SK-N-SH (cell line): ENCODE measurements at regions not wholly inside any gene's neighbourhood (a gene's known extent, or its start where the extent isn't known, plus 50 kb on each side); places are given as distances from the start of the nearest gene placed in this dataset.

ENCODE experiments used
- CTCF ChIA-PET: fragments of 300-600, 350-600 bp; formaldehyde crosslinking; extraction: SDS; loops from one replicate; lab custom pipeline; 2021; lab: Yijun Ruan, JAX
- POLR2A ChIA-PET: fragments of 350-600 bp; sonication (Branson Sonifier 250); formaldehyde crosslinking; extraction: SDS; loops from one replicate; lab custom pipeline; 2020; ENCODE audit warnings: antibody characterized with exemption, inconsistent platforms; lab: Yijun Ruan, JAX
- DNase-seq: peaks from one replicate; pipeline ENCODE4 v3.0.0; 2012
- H2AFZ ChIP-seq: fragments of 200-600 bp; sonication (generic); 2 replicates; pipeline ENCODE4 v1.8.1; 2016; ENCODE audit warnings: antibody characterized with exemption, mild to moderate bottlenecking, low read depth
- H3F3A ChIP-seq: fragments of 200-600 bp; sonication (generic); replicated peaks from 2 replicates; pipeline ENCODE3; 2016; ENCODE audit warnings: antibody characterized with exemption, mild to moderate bottlenecking; ENCODE audit not compliant: insufficient read depth
- H3K27ac ChIP-seq, 2 experiments: fragments of 200-500 bp in 1 of 2; fragments of 200-600 bp in 1 of 2; sonication (Bioruptor generic) in 1 of 2; sonication (generic), shearing (Covaris generic) in 1 of 2; 2 replicates each; pipeline versions ENCODE4 v1.5.1 to v1.6.1; 2014 to 2016; ENCODE audit warnings: low read depth in 2 of 2, inconsistent platforms in 1 of 2, low read length in 1 of 2, mild to moderate bottlenecking in 1 of 2, mixed read lengths in 1 of 2
- H3K27me3 ChIP-seq: fragments of 200-600 bp; sonication (generic), shearing (Covaris generic); 2 replicates; pipeline ENCODE4 v1.6.1; 2016; ENCODE audit warnings: mixed run types; ENCODE audit not compliant: insufficient read depth
- H3K36me3 ChIP-seq, 2 experiments: fragments of 200-500 bp in 1 of 2; fragments of 200-600 bp in 1 of 2; sonication (Bioruptor generic) in 1 of 2; sonication (generic) in 1 of 2; replicated peaks in 1 of 2; 2 replicates each; pipeline versions ENCODE3 to v1.5.1; 2014 to 2016; ENCODE audit warnings: low read length in 1 of 2, mild to moderate bottlenecking in 1 of 2; ENCODE audit not compliant: insufficient read depth in 2 of 2, control insufficient read depth in 1 of 2
- H3K4me1 ChIP-seq, 2 experiments: fragments of 200-500 bp in 1 of 2; fragments of 200-600 bp in 1 of 2; sonication (Bioruptor generic) in 1 of 2; sonication (generic), shearing (Covaris generic) in 1 of 2; 2 replicates each; pipeline versions ENCODE4 v1.5.1 to v1.6.1; 2014 to 2016; ENCODE audit warnings: low read depth in 1 of 2, low read length in 1 of 2, mixed run types in 1 of 2; ENCODE audit not compliant: insufficient read depth in 2 of 2, control insufficient read depth in 1 of 2
- H3K4me2 ChIP-seq: fragments of 200-600 bp; sonication (generic), shearing (Covaris generic); 2 replicates; pipeline ENCODE4 v1.6.1; 2017; ENCODE audit warnings: mixed run types
- H3K4me3 ChIP-seq, 2 experiments: fragments of 200-500 bp in 1 of 2; fragments of 200-600 bp in 1 of 2; sonication (Bioruptor generic) in 1 of 2; sonication (generic), shearing (Covaris generic) in 1 of 2; 2 replicates each; pipeline versions ENCODE4 v1.5.1 to v1.8.1; 2014 to 2016; ENCODE audit warnings: low read depth in 2 of 2, inconsistent platforms in 1 of 2, low read length in 1 of 2, mild to moderate bottlenecking in 1 of 2, mixed read lengths in 1 of 2, moderate library complexity in 1 of 2
- H3K79me2 ChIP-seq: fragments of 200-600 bp; sonication (generic); 2 replicates; pipeline ENCODE4 v1.8.1; 2017; ENCODE audit warnings: mild to moderate bottlenecking; ENCODE audit not compliant: insufficient read depth
- H3K9ac ChIP-seq: fragments of 200-600 bp; sonication (generic); 2 replicates; pipeline ENCODE4 v1.6.1; 2017; ENCODE audit warnings: mixed run types
- H3K9me2 ChIP-seq: fragments of 200-600 bp; sonication (generic); 2 replicates; pipeline ENCODE4 v1.6.1; 2017; ENCODE audit warnings: mixed run types
- H3K9me3 ChIP-seq: fragments of 200-600 bp; sonication (generic); 2 replicates; pipeline ENCODE4 v1.6.1; 2017; ENCODE audit warnings: mixed run types, mild to moderate bottlenecking, moderate library complexity
- H4K20me1 ChIP-seq: fragments of 200-600 bp; sonication (generic); 2 replicates; pipeline ENCODE4 v1.6.1; 2017; ENCODE audit warnings: mild to moderate bottlenecking, mixed run types; ENCODE audit not compliant: insufficient read depth
- CHD2 ChIP-seq: fragments of 150-350 bp; IDR thresholded peaks from 2 replicates; pipeline ENCODE4 v1.6.1; 2018; ENCODE audit warnings: low read length; ENCODE audit not compliant: partially characterized antibody
- EZH2phosphoT487 ChIP-seq: fragments of 200-600 bp; sonication (generic); IDR thresholded peaks from 2 replicates; pipeline ENCODE4 v1.6.1; 2017; ENCODE audit warnings: low read depth, mixed run types, mild to moderate bottlenecking, antibody characterized with exemption, moderate library complexity, borderline replicate concordance
- FOSL2 ChIP-seq: IDR thresholded peaks from 2 replicates; pipeline ENCODE4 v1.4.0; 2012; ENCODE audit warnings: low read depth, mild to moderate bottlenecking, moderate library complexity, borderline replicate concordance
- FOXM1 ChIP-seq: IDR thresholded peaks from 2 replicates; pipeline ENCODE4 v1.4.0; 2012; ENCODE audit warnings: low read depth, mild to moderate bottlenecking
- GATA2 ChIP-seq: sonication (generic); formaldehyde crosslinking; IDR thresholded peaks from 2 replicates; pipeline ENCODE4 v1.5.0; 2020; ENCODE audit warnings: mild to moderate bottlenecking, missing genetic modification reagents
- JUND ChIP-seq: IDR thresholded peaks from 2 replicates; pipeline ENCODE4 v1.4.0; 2012
- NFIC ChIP-seq: IDR thresholded peaks from 2 replicates; pipeline ENCODE4 v1.4.0; 2012; ENCODE audit warnings: borderline replicate concordance
- POLR2AphosphoS5 ChIP-seq: IDR thresholded peaks from 2 replicates; pipeline ENCODE4 v1.6.1; 2012; ENCODE audit warnings: low read depth, low read length
- RCOR1 ChIP-seq: fragments of 150-350 bp; IDR thresholded peaks from 2 replicates; pipeline ENCODE4 v1.6.1; 2017; ENCODE audit warnings: antibody characterized with exemption, low read length
- RFX5 ChIP-seq: IDR thresholded peaks from 2 replicates; pipeline ENCODE4 v1.6.1; 2012; ENCODE audit warnings: mild to moderate bottlenecking, improper control_type of control experiment, low read length
- RXRA ChIP-seq: IDR thresholded peaks from 2 replicates; pipeline ENCODE4 v1.4.0; 2012; ENCODE audit warnings: low read depth, mild to moderate bottlenecking, borderline replicate concordance
- TCF12 ChIP-seq: IDR thresholded peaks from 2 replicates; pipeline ENCODE4 v1.4.0; 2012
- TEAD4 ChIP-seq: IDR thresholded peaks from 2 replicates; pipeline ENCODE4 v1.4.0; 2012; ENCODE audit warnings: mild to moderate bottlenecking, borderline replicate concordance; ENCODE audit not compliant: insufficient read depth
- WGBS: methylation state at CpG from one replicate; pipeline ENCODE4 v1.1.6; 2017; ENCODE audit warnings: low lambda C conversion rate; 5-methylcytosine and 5-hydroxymethylcytosine counted together
- TF ChIP-seq, protein P1 (sequence below): fragments of 150-350 bp; IDR thresholded peaks from 2 replicates; pipeline ENCODE4 v1.6.1; 2017; ENCODE audit warnings: antibody characterized with exemption, low read length, low read depth, borderline replicate concordance
- TF ChIP-seq, protein P2 (sequence below): fragments of 150-350 bp; IDR thresholded peaks from 2 replicates; pipeline ENCODE4 v1.6.1; 2016; ENCODE audit warnings: mild to moderate bottlenecking, low read depth, low read length
- TF ChIP-seq, protein P3 (sequence below): fragments of 200-600 bp; sonication (generic); IDR thresholded peaks from 2 replicates; pipeline ENCODE4 v1.6.1; 2017; ENCODE audit warnings: antibody characterized with exemption, mild to moderate bottlenecking, moderate library complexity
- TF ChIP-seq, protein P4 (sequence below): IDR thresholded peaks from 2 replicates; pipeline ENCODE4 v1.4.0; 2012; ENCODE audit warnings: low read depth, borderline replicate concordance
- TF ChIP-seq, protein P5 (sequence below): IDR thresholded peaks from 2 replicates; pipeline ENCODE4 v1.4.0; 2012; ENCODE audit warnings: low read depth

DNA sequence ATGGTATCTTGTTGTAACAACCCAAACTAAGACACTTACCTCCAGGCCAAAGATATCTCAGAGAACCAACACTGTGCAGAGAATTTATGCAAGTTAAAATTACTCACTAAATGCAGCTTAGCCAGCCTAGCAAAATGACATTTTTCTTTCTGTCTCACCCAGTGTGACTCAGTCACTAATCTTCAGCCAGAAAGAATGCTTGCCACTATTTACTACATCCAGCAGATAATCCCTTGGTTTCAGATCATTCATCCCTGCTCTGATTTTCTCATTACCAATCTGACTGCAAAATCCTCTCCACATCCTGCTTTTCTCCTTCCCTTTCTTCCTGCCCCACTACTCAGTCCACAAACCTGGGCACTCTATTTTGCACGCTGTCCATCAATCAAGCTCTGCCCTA is 93.5 kb upstream of the NEBL start:
- CTCF ChIA-PET: interaction anchor here (1.2 to 1.3 kb wide), 2 partner anchors 21 to 28 kb away, joined by 3 to 4 read pairs; no protein-coding TSS in a partner anchor
- Histone ChIP-seq H3K4me2 (no peak overlapping the region), H2AFZ (no peak overlapping the region)

More for the DNA sequence above, 93.5 kb upstream of the NEBL start:
- Histone ChIP-seq H3K27ac (peak overlapping the region in 1 of 2 experiments; percentile 47; a peak in 1 of 4 replicates), H3K9ac (no peak overlapping the region), H3K79me2 (no peaks in the 10 kb centered on the region), H3K9me3 (no peaks in the 10 kb centered on the region), H3K27me3 (no peaks in the 10 kb centered on the region), H3K4me1 (peaks cover 0 to 14% of the 10 kb centered on the region in 2 experiments; a peak in 3 of 4 replicates), H3K9me2 (no peaks in the 10 kb centered on the region), H3K4me3 (no peak overlapping the region), H4K20me1 (no peaks in the 10 kb centered on the region), H3F3A (no peaks in the 10 kb centered on the region), H3K36me3 (no peaks in the 10 kb centered on the region)
- TF ChIP-seq, protein P1, sequence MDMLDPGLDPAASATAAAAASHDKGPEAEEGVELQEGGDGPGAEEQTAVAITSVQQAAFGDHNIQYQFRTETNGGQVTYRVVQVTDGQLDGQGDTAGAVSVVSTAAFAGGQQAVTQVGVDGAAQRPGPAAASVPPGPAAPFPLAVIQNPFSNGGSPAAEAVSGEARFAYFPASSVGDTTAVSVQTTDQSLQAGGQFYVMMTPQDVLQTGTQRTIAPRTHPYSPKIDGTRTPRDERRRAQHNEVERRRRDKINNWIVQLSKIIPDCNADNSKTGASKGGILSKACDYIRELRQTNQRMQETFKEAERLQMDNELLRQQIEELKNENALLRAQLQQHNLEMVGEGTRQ: no peak
- TF ChIP-seq RCOR1 (no peak), CHD2 (no peak), TCF12 (no peak), JUND (no peak), TEAD4 (no peak), RFX5 (no peak), EZH2phosphoT487 (no peak), RXRA (no peak), POLR2AphosphoS5 (no peak), FOSL2 (no peak), FOXM1 (no peak), GATA2 (CRISPR knock-in tag) (no peak), NFIC (no peak)
- TF ChIP-seq, protein P2, sequence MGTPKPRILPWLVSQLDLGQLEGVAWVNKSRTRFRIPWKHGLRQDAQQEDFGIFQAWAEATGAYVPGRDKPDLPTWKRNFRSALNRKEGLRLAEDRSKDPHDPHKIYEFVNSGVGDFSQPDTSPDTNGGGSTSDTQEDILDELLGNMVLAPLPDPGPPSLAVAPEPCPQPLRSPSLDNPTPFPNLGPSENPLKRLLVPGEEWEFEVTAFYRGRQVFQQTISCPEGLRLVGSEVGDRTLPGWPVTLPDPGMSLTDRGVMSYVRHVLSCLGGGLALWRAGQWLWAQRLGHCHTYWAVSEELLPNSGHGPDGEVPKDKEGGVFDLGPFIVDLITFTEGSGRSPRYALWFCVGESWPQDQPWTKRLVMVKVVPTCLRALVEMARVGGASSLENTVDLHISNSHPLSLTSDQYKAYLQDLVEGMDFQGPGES: no peak
- TF ChIP-seq, protein P3, sequence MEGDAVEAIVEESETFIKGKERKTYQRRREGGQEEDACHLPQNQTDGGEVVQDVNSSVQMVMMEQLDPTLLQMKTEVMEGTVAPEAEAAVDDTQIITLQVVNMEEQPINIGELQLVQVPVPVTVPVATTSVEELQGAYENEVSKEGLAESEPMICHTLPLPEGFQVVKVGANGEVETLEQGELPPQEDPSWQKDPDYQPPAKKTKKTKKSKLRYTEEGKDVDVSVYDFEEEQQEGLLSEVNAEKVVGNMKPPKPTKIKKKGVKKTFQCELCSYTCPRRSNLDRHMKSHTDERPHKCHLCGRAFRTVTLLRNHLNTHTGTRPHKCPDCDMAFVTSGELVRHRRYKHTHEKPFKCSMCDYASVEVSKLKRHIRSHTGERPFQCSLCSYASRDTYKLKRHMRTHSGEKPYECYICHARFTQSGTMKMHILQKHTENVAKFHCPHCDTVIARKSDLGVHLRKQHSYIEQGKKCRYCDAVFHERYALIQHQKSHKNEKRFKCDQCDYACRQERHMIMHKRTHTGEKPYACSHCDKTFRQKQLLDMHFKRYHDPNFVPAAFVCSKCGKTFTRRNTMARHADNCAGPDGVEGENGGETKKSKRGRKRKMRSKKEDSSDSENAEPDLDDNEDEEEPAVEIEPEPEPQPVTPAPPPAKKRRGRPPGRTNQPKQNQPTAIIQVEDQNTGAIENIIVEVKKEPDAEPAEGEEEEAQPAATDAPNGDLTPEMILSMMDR: no peak
- TF ChIP-seq, protein P4, sequence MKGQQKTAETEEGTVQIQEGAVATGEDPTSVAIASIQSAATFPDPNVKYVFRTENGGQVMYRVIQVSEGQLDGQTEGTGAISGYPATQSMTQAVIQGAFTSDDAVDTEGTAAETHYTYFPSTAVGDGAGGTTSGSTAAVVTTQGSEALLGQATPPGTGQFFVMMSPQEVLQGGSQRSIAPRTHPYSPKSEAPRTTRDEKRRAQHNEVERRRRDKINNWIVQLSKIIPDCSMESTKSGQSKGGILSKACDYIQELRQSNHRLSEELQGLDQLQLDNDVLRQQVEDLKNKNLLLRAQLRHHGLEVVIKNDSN: no peak
- TF ChIP-seq, protein P5, sequence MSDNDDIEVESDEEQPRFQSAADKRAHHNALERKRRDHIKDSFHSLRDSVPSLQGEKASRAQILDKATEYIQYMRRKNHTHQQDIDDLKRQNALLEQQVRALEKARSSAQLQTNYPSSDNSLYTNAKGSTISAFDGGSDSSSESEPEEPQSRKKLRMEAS: no peak
- 79% methylated on average over 1 of the region's 1 CpG for WGBS
- POLR2A ChIA-PET: no interaction called here
- DNase-seq: no peak
